CD4-positive, alpha-beta T cell treated with Interleukin-4 for 1 hour (primary cell): ENCODE measurements at regions not wholly inside any gene's neighbourhood (a gene's known extent, or its start where the extent isn't known, plus 50 kb on each side); places are given as distances from the start of the nearest gene placed in this dataset.
"Not testable (repeated sequence)": the region's sequence is repeated elsewhere in the genome, so short reads cannot be mapped to it uniquely, and the experiment has no call there.

Experiments
- DNase-seq, 2 donors: peaks; one replicate each; pipeline ENCODE4 v3.0.0-alpha.2; 2020 to 2022

DNA sequence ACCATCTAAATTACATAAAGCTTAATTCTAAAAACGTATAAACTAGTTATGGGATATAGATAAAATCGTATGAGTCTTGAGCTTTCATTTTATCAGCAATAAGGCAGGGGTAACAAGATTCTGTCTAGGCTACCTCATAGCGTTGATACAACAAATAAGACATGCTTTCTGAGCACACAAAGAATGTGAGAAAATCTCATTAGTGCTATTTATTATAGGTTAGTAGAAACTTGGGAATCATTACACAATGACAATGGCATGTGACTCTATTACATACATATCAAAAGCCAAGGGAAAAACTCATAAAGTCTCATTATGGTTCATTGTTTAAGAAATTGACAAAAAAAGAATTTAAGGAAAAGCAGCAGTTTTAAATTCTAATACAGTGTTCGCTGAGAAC lies 448.6 kb downstream of the PLK2 start:
- DNase-seq = no peak

DNA sequence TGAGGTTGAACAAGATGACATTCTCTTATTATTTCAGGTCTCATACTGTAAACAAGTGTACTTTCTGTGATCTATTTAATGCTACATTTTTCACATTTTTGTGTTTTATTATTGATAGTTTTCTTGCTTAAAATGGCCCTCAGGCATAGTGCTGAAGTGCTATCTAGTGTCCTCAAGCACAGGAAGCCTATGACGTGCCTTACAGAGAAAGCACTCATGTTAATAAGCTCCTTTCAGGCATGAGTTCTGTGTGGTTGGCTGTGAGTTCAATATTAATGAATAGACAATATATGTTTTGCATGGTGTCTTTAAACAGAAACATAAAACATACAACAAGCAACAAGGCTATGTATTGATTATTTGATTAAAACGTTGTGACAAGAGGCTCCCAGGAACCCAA lies 450.1 kb downstream of the PLK2 start:
- DNase-seq = no peak

DNA sequence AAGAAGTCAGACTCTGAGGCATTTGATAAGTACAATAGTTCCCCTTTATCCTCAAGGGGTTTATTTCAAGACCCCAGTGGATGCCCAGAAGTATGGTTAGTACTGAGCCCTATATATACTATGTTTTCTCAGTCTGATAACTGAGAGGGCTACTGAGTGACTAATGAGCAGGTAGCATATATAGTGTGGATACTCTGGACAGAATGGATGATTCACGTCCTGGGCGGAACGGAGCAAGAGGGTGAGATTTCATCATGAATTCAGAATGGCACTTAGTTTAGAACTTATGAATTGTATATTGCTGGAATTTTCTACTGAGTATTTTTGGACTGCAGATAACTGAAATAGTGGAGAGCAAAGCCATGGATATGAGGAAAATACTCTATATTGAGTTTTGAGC lies 457.6 kb downstream of the PLK2 start:
- DNase-seq = no peak

DNA sequence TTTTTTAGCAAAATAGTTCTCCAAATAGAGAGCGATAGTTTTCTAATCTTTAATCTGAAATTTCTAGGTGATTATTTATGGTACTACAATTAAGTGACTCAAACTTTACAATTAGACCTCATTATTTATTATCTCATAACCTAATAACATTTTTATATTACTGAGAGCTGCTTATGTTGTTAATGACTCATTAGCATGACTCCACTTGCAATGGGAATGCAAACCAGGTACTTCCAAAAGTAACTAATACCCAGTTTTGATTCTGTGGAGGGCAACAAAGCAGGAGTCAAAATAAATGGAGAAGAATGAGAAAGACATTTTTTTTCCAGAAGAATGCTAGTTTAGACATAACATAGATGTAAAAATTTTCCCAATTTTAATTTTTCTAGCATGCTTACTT lies 466.0 kb downstream of the PLK2 start:
- no peak for DNase-seq

DNA sequence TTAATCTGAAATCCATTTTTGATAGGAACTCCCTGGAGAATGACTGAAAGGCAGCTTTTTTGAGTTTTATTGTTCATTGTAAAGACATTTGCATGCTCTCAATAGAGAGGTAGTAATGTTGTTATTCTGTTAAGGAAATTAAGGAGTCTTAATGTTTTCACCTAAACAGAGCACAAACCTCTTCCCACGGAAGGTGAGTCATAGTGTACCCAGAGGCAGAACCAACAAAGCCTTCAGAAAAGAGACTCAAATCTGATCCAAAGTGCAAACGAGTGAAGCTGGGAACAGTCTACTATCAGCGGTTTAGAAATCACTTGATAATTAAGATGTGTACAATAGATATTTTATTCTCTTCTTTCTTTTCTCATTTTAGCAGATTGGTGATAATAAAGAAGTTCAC lies 470.5 kb downstream of the PLK2 start:
- no peak for DNase-seq

DNA sequence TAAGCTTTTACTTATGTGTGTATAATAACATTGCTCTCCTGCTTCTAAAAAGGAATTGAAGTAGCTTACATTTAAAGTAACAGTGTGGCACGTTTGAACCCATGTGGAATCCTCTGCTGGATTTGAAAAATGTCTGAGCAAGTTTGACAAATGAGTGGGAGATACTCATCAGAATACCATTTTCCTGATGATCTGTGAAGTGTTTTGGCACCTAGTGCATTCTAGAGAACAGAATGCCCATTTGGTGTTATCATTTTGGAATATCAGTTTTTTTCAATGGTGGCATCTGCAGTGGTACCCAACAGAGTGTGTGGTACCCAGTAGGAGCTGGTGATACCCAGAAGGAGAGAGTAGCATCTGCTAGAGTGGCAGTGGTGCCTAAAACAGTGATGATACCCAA lies 471.1 kb downstream of the PLK2 start:
- no peak for DNase-seq

DNA sequence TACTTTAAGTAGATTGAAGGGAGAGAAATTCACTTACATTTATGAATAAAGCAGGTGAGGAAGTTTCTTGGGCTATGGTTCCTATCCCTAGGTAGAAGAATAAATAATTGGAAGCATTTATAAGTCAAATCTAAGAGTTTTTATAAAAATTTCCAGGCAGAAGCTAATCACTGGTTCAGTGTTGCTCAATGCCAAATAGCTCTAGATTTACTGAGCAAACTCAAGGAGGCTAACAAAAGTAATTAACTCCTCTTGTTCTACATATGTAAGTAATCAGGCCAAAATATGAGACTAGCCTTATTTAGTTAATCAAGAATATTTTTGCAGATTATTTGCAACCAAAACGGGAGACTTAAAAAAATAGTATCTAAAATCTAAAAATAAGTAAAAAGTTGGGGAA lies 472.3 kb downstream of the PLK2 start:
- no peak for DNase-seq

DNA sequence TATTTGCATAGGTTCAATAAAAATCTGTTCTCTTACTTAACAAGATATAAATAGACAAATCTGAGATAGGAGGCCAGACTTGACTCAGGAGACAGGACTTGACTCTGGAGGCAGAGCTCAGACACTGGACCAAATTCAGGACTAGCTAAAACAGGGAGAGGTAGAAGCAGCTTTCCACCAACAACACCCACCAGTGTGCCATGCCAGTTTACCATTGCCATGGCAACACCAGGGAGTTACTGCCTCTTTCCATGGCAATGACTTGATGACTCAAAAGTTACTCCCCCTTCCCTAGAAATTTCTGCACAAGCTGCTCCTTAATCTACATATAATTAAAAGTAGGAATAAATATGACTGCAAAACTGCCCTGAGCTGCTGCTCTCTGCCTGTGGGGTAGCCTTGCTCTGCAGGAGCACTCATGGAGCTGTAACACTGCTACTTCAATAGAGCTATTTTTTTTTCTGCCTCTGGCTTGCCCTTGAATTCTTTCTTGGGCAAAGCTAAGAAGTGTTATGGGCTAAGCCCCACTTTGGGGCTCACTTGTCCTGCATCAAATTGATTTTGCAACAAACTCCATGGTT lies 473.0 kb downstream of the PLK2 start:
- no peak for DNase-seq

DNA sequence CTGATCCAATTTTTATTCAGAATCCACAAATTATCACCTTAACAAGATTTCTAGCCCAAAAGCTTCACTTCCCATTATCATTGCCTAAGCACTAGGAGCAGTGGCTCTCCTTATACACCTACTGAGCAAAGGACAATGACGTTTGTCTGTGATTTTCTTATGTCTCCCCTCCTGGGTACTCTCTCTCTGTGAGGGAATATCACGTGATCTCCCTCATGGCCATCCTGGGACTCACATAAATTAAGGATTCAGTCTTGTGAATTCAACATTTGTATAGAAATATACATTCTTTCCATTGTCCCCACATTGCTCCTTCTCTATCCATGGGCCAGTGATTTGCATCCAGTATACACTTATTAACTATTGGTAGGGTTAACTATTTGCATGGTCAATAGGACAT lies 476.5 kb downstream of the PLK2 start:
- no peak for DNase-seq

DNA sequence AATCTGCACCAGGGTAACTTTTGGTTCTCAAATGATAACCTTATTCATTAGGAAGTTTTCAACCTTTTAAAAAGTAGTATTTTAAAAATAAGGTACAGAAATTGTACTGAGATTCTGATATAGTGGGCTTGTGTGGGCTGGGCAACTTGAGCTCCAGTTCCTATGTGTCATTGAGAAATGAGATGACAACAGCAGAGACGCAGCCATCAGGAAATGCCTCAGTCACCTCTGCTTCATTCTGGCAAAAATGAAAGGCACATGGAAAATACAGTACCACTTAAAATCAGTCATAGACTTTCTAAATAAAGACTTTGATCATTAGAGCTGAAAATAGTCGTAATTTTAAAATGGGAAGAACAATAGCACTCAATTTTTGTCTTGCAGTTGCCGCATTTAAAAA lies 480.2 kb downstream of the PLK2 start:
- no peak for DNase-seq

DNA sequence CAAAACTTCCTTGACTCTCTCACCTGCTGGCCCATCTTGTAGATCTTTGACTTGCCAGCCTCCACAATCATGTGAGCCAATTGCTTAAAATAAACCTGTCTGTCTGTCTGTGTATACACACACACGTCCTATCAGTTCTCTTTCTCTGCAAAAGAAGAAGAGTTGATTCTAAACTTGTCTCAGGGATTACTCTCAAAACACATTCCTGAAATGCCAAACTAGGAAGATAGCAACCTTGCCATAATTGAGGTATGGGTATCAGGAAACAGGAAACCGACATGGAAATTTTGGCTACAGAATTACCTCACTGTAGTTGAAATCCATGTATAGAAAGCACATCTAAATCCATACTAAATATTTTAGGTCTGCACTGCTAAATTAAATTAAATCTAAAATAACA lies 483.4 kb downstream of the PLK2 start:
- DNase-seq = no peak

DNA sequence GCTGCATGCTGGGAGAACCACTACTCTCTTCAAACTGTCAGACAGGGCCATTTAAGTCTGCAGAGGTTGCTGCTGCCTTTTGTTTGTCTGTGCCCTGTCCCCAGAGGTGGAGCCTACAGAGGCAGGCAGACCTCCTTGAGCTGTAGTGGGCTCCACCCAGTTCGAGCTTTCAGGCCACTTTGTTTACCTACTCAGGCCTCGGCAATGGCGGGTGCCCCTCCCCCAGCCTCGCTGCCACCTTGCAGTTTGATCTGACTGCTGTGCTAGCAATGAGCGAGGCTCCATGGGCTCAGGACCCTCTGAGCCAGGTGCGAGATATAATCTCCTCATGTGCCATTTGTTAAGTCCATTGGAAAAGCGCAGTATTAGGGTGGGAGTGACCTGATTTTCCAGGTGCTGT lies 487.8 kb downstream of the PLK2 start:
- DNase-seq = not testable (repeated sequence)

DNA sequence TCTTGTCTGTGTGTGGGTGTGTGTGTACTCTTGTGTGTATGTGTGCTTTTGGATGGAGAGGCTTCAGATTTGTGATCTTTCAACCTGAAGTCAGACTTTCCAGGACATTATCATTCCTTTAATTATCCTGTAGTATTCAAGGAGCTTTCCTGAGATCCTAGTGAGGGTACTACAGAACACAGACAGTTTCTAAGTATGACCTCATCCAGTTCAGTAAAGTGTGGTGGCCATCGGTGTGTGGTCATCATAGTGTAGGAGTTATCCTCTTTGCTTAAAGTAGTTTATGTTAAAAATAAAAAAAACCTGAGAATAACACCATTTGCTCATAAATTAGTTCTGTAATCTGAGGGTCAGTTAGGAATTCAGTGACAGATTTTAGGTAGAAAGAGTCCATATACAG lies 478.0 kb upstream of the ACTBL2 start:
- no peak for DNase-seq

DNA sequence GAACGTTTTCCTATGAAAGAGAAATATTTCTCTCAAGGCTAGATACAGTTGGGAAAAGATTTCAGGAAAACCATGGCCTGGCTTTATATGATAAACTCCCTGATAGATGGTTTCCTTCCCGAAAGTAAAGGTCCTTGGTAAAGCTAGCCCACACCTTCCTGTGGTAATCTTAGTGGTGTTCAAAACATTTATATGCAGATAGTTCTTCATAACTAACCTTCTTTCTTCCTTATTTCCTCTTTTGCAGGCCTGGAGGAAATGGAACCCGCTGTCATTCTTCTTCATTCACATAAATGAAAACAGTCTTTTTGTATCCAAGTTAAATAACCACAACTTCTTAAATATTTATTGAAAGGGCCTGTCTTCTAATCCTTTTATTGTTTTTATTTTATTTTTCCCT lies 474.0 kb upstream of the ACTBL2 start:
- DNase-seq = no peak

DNA sequence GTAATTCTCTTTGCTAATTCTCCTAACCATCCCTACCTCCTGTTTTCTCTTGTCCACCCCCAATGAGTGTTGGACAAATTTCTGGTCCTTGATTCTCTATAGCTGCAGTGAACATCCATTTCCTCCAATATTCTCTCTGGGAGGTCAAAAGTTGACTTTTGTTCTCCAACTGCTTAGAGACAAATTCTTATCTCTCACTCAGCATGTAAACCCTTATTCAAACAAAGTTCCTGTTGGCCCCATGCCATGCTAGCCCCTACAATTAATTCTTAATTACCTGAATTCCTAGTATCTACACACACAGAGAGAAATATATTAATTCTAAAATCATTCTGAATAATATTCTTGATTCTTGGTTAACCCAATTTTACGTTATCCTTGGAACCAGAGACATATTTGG lies 472.9 kb upstream of the ACTBL2 start:
- no peak for DNase-seq

DNA sequence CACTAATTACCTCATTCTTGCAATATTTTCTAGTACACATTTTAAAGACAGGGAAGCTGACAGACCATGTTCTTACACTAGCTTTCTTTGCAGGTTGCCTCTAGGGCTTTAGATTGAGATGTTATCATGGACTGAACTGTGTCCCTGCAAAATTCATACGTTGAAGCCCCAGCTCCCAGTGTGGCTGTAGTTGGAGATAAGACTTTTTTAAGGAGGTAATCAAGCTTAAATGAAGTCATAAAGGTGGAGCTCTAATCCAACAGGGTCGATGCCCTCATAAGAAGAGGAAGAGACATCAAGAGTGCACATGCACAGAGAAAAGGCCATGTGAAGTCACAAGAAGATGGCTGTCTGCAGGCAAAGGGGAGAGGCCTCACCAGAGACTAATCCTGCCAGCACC lies 471.2 kb upstream of the ACTBL2 start:
- DNase-seq = no peak

DNA sequence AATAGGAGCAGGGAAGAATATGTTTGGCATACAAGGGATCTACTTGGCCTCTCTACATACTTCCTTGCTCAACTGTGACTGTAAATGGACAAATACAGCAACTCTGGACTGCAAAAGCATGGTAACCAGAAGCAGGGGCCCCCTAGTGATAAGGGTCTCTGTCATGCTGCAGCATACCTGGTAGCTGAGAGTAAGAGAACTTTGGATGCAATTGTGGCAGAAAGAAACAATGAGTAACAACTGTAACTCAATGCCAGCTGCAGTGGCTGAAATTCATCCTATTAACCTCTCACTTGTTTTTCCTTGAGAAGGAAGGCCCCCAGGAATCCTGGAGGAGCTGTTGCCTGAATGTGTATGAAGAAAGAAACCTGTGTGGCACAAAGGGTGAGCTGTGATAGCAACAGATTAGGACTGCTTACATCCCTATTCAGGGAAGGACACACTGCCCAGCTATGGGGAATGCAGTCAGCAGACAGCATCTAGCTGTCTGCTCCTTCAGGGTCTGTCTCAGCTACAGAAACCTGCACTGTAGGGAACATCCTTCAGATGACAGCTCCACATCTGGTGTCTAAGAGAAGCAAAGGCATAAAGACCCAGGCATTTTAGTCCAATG lies 468.1 kb upstream of the ACTBL2 start:
- no peak for DNase-seq

DNA sequence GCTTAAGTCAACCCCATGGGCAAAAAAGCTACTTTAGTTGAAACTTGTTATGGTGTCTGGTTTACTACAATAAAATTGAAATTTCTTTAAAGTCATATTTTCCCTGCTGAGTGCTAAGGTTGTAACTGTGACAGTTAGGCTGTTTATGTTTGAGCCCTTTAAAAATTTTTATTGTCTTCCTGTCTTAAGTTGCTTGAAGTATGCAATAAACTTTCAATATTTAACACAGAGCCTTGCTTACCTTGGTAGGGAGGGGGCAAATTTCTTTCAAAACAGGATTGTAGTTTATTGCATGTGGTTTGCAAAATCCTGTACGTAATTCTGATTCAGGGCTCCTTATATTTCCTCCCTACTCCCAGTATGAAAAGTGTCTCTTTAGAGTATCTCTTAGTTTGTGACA lies 465.5 kb upstream of the ACTBL2 start:
- DNase-seq = no peak

DNA sequence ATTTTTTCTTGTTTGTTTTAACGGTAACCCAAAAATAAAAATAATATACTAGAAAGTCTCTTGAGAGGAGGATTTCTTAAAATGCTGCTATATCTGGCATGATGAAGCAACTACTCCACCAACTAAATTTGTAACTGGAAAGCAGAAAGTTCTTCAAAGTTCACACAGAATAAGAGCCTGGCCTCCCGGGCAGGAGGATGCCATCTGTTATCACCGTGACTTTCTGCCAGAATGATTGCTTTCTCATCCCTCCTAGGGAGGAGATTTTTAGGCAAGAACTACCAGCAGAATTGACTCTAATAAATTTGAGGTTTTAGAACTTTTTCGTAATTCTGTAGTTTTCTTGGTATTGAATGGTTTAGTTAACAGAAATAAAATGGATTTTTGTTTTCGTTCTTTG lies 464.6 kb upstream of the ACTBL2 start:
- DNase-seq = no peak

DNA sequence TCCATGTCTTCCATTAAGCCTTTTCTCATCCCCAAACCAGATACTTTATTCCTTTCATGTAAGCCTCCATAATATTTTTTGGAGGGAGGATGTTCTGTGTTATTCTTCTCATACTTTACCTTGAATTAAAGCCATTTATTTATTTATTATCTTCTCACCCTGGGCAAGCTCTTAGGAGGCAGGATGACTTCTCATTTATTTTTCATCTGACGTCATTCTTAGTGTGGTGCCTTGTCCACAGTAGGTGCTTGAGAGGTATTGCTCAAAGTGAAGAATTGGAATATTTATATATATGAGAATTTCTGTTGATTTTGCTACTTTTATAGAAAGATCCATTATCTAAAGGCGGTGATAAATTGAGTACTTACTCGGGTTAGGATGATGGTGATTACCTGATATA lies 458.3 kb upstream of the ACTBL2 start:
- DNase-seq = no peak

DNA sequence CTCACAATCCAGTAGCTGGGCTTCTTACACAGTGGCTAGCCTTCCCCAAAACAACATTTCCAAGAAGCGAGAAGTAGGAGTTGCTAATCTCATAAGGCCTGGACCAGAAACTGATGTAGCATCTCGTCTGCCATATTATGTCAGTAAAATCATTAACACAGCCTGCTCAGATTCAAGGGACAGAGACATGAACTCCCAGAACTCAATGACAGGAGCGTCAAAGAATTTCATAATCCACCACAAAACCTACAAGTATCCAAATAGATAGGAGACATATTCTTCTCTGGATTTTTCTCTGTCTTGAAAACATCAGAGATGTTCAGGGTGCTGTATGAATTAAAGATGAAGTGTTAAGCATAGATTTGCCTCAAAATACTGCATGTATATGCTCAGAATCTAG lies 457.6 kb upstream of the ACTBL2 start:
- no peak for DNase-seq

DNA sequence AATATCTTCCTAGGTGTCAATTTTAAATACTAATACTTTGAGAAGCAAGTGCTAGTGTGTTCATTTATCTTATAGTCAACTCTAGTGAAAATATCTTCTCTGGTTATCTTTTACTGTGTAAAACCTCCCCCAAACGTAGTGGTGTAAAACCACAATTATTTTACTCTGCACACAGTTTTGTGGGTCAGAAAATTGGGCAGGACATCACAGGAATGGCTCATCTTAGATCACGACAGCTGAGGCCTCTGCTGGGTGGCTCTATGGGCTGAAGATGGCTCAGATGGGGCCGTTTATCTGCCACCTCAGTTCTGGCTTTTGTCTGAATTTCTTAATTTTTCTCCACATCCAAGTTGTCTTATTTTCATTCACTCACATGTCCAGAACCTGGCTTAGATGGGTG lies 457.2 kb upstream of the ACTBL2 start:
- DNase-seq = no peak

DNA sequence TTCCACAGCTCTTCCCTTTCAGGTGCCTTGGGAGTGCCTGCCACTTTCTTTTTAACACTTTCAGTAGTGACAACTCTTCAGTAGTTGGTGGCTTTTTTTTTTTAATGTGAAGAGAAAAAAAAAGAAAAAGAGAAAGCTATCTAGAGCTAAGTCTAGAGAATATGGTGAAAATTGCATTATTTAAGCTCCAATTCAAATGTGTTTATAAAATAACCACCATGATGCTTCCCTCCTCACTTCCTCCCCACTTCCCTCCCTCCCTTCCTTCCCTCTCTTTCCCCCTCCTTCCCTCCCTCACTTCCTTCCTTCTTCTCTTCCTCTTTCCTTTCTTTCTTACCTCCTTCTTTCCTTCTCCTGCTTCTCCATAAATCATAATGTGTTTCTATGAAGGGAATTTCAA lies 456.7 kb upstream of the ACTBL2 start:
- no peak for DNase-seq

DNA sequence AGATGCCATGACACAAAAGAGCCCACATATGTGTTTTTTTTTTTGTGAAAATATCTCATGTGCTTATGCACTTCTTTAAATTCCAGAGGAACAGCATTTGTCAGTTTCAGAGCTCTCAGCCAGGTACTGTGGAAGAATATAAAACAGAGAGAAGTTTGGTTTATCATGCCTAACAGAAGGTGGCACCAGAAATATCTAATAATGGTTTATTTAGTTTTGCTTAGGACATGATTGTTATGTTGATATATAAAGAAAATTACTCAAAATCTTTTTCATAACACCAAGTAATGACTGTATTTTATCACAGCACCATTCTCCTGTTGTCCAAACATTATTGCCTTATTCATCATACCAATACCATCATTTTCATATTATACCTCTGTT lies 455.6 kb upstream of the ACTBL2 start:
- DNase-seq = no peak

DNA sequence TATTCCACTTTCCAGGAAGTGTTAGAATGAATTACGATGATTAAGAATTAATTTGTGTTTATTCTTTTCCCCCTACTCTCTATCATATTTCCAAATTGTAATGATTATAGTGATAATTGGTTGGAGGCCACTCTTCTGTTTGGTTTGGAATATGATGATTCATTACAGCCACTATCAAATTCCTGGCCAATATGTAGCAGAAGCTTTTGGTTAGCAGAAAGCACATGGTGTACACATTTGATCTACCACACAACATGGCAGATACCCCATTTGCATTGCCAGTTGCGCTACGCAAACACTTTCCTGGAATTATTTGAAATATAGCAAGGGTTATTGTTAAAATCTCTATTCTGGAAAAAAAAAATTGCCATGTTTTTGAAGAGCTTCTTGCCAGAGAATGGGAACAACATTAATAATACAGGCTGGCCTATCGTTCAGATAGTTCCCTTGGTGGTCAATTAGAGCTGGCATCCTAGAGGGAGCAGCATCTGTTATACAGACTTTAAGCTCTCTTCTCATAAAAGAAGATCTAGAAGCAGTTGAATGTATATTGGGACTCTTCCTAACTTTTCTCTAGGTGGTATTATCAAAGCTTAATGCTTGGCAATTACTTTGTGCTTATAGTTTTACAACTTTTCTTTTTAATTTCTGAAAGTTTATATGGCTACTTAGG lies 455.0 kb upstream of the ACTBL2 start:
- no peak for DNase-seq
